ENCODE measurements at regions not wholly inside any gene's neighbourhood (a gene's known extent, or its start where the extent isn't known, plus 50 kb on each side); places are given as distances from the start of the nearest gene placed in this dataset.
"Not testable (repeated sequence)": the region's sequence is repeated elsewhere in the genome, so short reads cannot be mapped to it uniquely, and the experiment has no call there.

DNA sequence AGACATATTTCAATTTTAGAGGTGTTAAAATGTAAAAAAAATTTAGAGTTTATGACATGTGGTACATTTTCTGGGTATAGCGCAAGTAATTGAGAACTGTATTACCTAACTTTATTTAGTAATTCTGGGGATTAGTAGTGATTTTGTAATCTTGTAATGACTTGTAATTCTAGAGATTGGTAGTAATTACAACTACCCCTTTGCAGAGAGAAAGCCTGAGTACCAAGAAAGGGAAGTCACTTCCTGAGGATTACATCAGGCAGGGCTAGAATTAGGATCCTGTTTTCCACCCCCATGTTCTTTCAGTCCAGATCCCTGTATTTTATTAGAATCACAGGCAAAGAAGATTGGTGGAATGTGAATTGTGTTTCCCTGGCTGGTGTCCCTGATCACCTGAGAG, 274.9 kb downstream of the KCNRG start:
- TF ChIP-seq, protein P1, sequence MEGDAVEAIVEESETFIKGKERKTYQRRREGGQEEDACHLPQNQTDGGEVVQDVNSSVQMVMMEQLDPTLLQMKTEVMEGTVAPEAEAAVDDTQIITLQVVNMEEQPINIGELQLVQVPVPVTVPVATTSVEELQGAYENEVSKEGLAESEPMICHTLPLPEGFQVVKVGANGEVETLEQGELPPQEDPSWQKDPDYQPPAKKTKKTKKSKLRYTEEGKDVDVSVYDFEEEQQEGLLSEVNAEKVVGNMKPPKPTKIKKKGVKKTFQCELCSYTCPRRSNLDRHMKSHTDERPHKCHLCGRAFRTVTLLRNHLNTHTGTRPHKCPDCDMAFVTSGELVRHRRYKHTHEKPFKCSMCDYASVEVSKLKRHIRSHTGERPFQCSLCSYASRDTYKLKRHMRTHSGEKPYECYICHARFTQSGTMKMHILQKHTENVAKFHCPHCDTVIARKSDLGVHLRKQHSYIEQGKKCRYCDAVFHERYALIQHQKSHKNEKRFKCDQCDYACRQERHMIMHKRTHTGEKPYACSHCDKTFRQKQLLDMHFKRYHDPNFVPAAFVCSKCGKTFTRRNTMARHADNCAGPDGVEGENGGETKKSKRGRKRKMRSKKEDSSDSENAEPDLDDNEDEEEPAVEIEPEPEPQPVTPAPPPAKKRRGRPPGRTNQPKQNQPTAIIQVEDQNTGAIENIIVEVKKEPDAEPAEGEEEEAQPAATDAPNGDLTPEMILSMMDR (conservative IDR thresholded peaks at IDR 0.05) = no peak

DNA sequence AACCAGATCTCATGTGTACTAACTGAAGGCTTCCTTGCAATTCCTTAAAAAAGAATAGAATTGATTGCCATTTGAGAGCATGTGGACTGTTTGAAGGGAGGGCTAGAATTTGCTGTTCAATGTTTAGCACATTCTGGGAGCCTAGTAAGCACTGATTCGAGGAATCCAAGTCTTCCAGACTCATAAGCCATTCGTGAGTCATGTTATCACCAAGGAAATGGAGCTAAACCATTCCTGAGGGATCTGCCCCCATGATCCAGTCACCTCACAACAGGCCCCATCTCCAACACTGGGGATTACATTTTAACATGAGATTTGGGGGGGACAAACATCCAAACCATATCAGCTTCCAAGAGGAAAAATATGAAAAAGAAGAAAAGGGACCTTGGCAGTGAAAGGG, 276.4 kb downstream of the KCNRG start:
- TF ChIP-seq, protein P1 (conservative IDR thresholded peaks at IDR 0.05) = no peak

More for the DNA sequence above, 274.9 kb downstream of the KCNRG start:
- no peak overlapping the region for H3K27ac ChIP-seq

DNA sequence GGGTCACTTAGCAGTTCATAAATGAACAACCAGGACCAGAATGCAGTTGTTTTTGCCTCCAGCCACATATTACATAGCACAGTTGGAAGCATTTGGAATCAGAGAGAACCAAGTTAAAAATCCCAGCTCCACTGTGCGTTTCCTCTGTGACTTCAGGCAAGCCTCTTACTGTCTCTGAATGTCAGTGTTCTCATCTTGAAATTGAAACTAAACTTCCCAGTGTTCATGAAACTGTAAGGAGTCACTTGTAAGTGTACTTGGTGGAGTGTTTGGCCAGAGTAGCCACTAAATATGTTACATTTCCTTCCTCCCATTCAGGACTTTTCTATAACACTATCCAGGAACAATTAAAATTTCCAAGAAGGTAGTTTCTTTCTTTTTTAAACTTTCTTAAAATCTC, 276.8 kb downstream of the KCNRG start:
- TF ChIP-seq, protein P1 (conservative IDR thresholded peaks at IDR 0.05) = no peak
- no peak overlapping the region for H3K27ac ChIP-seq

More for the DNA sequence above, 276.4 kb downstream of the KCNRG start:
- H3K27ac ChIP-seq = no peak overlapping the region

DNA sequence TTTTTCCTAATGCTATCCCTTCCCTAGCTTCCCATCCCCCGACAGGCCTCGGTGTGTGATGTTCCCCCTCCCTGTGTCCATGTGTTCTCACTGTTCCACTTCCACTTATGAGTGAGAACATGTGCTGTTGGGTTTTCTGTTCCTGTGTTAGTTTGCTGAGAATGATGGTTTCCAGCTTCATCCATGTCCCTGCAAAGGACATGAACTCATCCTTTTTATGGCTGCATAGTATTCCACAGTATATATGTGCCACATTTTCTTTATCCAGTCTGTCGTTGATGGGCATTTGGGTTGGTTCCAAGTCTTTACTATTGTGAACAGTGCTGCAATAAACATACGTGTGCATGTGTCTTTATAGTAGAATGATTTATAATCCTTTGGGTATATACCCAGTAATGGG, 279.2 kb downstream of the KCNRG start:
- not testable (repeated sequence) for H3K27ac ChIP-seq

DNA sequence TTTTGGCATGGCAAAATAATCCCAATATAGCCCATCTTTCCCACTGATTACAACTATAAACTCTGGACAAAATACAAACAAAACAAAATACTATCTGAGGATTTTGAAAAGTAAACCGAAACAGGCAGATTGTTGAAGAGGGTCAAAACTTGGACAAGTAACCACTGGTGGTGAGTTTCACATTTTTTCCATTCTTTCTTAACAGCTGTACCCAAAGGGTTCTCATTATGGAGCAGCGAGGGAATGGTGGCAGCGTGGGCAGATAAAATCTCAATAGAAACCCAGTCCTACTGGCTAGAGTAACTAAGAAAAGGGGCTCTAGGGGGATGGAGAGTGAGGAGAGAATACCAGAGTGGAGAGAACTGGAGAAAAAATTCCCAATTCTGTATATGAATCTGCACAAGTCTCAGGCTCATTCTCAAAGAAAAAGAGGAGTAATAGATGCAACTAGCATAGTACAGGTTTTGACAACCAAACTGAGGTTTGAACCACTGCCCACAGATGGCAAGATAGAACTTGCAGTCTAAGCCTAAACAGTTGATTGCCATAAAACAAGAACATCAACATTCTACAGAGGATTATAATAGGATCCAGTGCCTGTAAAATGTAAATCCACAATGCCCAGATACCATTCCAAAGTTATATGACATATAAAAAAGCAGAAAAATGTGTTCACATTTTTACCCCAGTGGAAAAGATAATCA, 284.5 kb downstream of the KCNRG start:
- TF ChIP-seq, protein P1 (conservative IDR thresholded peaks at IDR 0.05) = no peak
- H3K27ac ChIP-seq = no peak overlapping the region

DNA sequence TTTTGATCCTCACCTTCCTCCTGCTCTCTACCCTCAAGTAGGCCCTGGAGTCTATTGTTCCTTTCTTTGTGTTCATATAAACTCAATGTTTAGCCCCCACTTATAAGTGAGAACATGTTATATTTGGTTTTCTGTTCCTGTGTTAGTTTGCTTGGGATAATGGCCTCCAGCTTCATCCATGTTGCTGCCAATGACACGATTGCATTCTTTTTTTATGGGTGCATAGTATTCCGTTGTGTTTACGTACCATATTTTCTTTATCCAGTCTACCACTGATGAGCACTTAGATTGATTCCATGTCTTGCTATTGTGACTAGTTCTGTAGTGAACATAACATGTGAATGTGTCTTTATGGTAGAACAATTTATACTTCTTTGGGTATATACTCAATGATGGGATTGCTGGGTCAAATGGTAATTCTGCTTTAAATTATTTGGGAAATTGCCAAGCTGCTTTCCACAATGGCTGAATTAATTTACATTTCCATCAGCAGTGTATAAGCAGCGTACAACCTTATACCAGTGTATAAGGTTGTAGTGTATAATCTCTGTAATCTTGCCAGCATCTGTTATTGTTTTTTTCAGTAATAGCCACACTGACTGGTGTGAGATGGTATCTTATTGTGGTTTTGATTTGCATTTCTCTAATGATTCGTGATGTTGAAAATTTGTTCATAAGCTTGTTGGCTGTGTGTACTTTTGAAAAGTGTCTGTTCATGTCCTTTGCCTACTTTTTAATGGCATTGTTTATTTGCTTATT, 288.9 kb downstream of the KCNRG start:
- H3K27ac ChIP-seq = no peak overlapping the region
- TF ChIP-seq, protein P1 (conservative IDR thresholded peaks at IDR 0.05) = no peak

DNA sequence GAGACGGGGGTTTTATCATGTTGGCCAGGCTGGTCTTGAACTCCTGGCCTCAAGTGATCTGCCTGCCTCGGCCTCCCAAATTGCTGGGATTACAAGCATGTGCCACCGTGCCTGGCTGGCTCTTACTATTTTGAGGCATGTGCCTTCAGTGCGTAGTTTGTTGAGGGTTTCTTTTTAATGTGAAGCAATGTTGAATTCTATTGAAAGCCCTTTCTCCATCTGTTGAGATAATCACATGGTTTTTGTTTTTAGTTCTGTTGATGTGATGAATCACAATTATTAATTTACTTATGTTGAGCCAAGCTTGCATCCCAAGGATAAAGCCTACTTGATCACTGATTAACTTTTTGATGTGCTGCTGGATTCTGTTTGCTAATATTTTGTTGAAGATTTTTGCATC, 290.9 kb downstream of the KCNRG start:
- TF ChIP-seq, protein P1 (conservative IDR thresholded peaks at IDR 0.05) = no peak
- no peak overlapping the region for H3K27ac ChIP-seq

DNA sequence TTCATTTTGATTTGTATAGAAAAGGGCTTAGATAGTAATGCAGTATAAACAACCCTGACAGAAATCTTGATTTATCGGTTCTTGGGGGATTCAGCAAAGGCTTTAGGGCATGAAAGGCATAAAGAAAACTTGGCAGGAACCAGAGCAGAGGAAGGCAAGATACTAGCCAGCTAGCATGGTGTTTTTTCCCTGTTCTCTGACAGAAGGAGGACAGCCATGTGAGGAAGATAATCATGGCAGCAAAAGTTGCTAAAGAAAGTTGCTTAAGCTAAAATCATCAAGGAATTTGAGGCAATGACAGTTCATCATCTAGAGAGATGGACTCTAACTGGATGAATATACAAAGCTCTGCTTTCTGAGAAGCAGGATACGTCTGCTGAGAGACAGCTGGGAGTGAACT, 294.1 kb downstream of the KCNRG start:
- no peak overlapping the region for H3K27ac ChIP-seq
- TF ChIP-seq, protein P1 (conservative IDR thresholded peaks at IDR 0.05) = no peak
